ENCODE measurements at regions not wholly inside any gene's neighbourhood (a gene's known extent, or its start where the extent isn't known, plus 50 kb on each side); places are given as distances from the start of the nearest gene placed in this dataset.

GRCh38 chr3:102577082-102577789 lies 142.4 kb downstream of the ZPLD1 start:
- Mint-ChIP-seq H3K27ac (no peak overlapping the region), H3K4me1 (no peaks in the 10 kb centered on the region), H3K9me3 (no peaks in the 10 kb centered on the region), H3K27me3 (no peaks in the 10 kb centered on the region), H3K4me3 (no peak overlapping the region), H3K36me3 (no peaks in the 10 kb centered on the region)
- ATAC-seq, result no peak

GRCh38 chr3:102580760-102581159 lies 145.9 kb downstream of the ZPLD1 start:
- Mint-ChIP-seq H3K9me3 (no peaks in the 10 kb centered on the region), H3K4me1 (no peaks in the 10 kb centered on the region), H3K4me3 (no peak overlapping the region), H3K27me3 (no peaks in the 10 kb centered on the region), H3K36me3 (no peaks in the 10 kb centered on the region), H3K27ac (no peak overlapping the region)
- ATAC-seq, result no peak

GRCh38 chr3:102586485-102586884 lies 151.7 kb downstream of the ZPLD1 start:
- Mint-ChIP-seq H3K27ac (no peak overlapping the region), H3K4me1 (no peaks in the 10 kb centered on the region), H3K27me3 (peaks cover 17% of the 10 kb centered on the region), H3K36me3 (no peaks in the 10 kb centered on the region), H3K9me3 (peaks cover 4% of the 10 kb centered on the region), H3K4me3 (no peak overlapping the region)
- ATAC-seq, result no peak

GRCh38 chr3:102593812-102594602 lies 159.2 kb downstream of the ZPLD1 start:
- no peak overlapping the region for H3K4me3 Mint-ChIP-seq
- no peak overlapping the region for H3K27ac Mint-ChIP-seq
- ATAC-seq, result no peak
- no peaks in the 10 kb centered on the region for H3K27me3 Mint-ChIP-seq
- H3K4me1 Mint-ChIP-seq, result no peaks in the 10 kb centered on the region
- no peaks in the 10 kb centered on the region for H3K36me3 Mint-ChIP-seq
- H3K9me3 Mint-ChIP-seq, result peaks cover 10% of the 10 kb centered on the region

DNA sequence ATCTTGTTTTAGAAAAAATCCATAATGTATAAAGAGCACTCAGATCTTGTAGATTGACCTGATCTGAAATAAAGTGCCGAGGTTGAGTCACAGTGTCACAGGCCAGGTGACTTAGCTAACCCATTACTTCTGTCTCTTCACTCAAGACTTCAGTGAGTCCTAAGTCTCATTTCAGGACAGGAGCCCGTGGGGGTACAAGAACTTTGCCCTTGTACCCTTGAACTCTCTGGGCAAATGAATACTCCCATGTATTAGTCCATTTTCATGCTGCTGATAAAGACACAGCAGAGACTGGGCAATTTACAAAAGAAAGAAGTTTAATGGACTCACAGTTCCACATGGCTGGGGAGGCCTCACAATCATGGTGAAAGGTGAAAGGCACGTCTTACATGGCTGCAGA lies 160.2 kb downstream of the ZPLD1 start:
- peaks cover 2% of the 10 kb centered on the region for H3K27me3 Mint-ChIP-seq
- no peak for ATAC-seq
- H3K4me3 Mint-ChIP-seq, result no peak overlapping the region
- H3K27ac Mint-ChIP-seq, result no peak overlapping the region
- peaks cover 10% of the 10 kb centered on the region for H3K9me3 Mint-ChIP-seq
- no peaks in the 10 kb centered on the region for H3K36me3 Mint-ChIP-seq
- H3K4me1 Mint-ChIP-seq, result no peaks in the 10 kb centered on the region

GRCh38 chr3:102599819-102600576 lies 165.2 kb downstream of the ZPLD1 start:
- peaks cover 9% of the 10 kb centered on the region for H3K27me3 Mint-ChIP-seq
- no peaks in the 10 kb centered on the region for H3K4me1 Mint-ChIP-seq
- H3K9me3 Mint-ChIP-seq, result peaks cover 4% of the 10 kb centered on the region
- H3K27ac Mint-ChIP-seq, result no peak overlapping the region
- no peaks in the 10 kb centered on the region for H3K36me3 Mint-ChIP-seq
- ATAC-seq, result no peak
- H3K4me3 Mint-ChIP-seq, result no peak overlapping the region

DNA sequence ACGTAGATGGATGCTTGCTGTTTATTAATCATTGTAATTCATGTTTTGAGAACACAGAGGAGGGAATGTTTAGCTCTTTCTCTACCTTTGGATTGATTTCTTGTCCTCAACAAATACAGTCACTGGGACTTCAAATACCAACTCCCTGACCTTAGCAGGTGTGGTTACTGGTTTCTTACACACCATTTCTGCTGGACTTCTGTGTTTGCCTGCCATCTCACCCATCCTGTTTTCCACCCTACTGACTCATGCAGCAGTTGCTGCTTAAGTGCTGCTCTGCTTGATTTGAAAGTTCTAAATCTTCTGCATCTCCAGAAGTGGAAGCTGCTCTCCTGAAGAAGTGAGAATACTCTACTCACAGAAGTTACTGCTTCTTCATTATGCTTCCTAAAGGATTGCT lies 170.3 kb downstream of the ZPLD1 start:
- no peaks in the 10 kb centered on the region for H3K9me3 Mint-ChIP-seq
- ATAC-seq, result no peak
- H3K27me3 Mint-ChIP-seq, result peaks cover 6% of the 10 kb centered on the region
- H3K36me3 Mint-ChIP-seq, result no peaks in the 10 kb centered on the region
- H3K4me3 Mint-ChIP-seq, result no peak overlapping the region
- no peak overlapping the region for H3K27ac Mint-ChIP-seq
- H3K4me1 Mint-ChIP-seq, result no peaks in the 10 kb centered on the region

GRCh38 chr3:102608875-102609274 lies 174.1 kb downstream of the ZPLD1 start:
- Mint-ChIP-seq H3K27me3 (no peaks in the 10 kb centered on the region), H3K9me3 (peaks cover 5% of the 10 kb centered on the region), H3K4me1 (no peaks in the 10 kb centered on the region), H3K4me3 (no peak overlapping the region), H3K36me3 (no peaks in the 10 kb centered on the region), H3K27ac (no peak overlapping the region)
- no peak for ATAC-seq

- no peak for ATAC-seq
- Mint-ChIP-seq H3K36me3 (no peaks in the 10 kb centered on the region), H3K27ac (no peak overlapping the region), H3K27me3 (peaks cover 15% of the 10 kb centered on the region), H3K9me3 (peaks cover 5% of the 10 kb centered on the region), H3K4me3 (no peak overlapping the region), H3K4me1 (no peaks in the 10 kb centered on the region)
These were observed 179.3 kb downstream of the ZPLD1 start for GRCh38 chr3:102614021-102614569.

GRCh38 chr3:102614585-102614984 lies 179.8 kb downstream of the ZPLD1 start:
- peaks cover 16% of the 10 kb centered on the region for H3K27me3 Mint-ChIP-seq
- H3K4me3 Mint-ChIP-seq, result no peak overlapping the region
- peaks cover 5% of the 10 kb centered on the region for H3K9me3 Mint-ChIP-seq
- no peaks in the 10 kb centered on the region for H3K4me1 Mint-ChIP-seq
- no peak overlapping the region for H3K27ac Mint-ChIP-seq
- ATAC-seq, result no peak
- H3K36me3 Mint-ChIP-seq, result no peaks in the 10 kb centered on the region

DNA sequence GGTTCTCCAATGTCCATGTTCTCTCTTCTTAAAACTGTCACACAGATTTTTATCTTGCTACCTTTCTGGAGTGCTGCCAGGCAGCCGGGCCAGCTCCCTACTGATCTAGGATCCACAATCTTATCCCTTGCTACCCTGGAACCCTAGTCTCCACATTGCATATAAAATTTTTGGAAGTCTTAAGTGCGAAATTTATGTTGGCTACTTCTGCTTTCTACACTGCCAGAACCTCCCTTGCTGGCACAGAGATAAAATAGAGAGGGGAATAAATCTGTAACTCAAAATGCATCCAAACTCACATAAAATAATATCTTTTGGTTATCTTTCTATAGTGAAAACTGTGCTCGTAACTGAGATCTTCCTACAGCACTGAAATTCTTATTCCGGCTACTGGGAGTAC lies 182.6 kb downstream of the ZPLD1 start:
- no peak overlapping the region for H3K4me3 Mint-ChIP-seq
- H3K36me3 Mint-ChIP-seq, result no peaks in the 10 kb centered on the region
- H3K9me3 Mint-ChIP-seq, result no peaks in the 10 kb centered on the region
- H3K27ac Mint-ChIP-seq, result no peak overlapping the region
- ATAC-seq, result no peak
- no peaks in the 10 kb centered on the region for H3K4me1 Mint-ChIP-seq
- H3K27me3 Mint-ChIP-seq, result peaks cover 29% of the 10 kb centered on the region

DNA sequence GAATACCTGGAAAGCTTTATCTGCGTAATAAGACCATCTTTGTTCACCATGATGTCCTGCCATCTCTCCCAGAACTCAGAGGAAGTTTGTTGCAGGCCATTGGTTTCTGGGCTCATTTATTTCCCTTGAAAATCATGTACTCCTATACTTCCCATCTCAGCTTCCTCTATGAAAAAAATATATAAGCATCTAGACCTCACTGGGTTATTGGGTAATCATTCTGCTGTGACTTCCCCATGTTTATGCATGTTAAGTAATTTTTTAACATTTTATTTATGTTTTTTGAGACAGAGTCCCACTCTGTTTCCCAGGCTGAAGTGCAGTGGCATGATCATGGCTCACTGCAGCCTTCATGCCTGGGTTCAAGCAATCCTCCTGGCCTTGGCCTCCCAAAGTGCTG lies 184.5 kb downstream of the ZPLD1 start:
- Mint-ChIP-seq H3K27me3 (peaks cover 29% of the 10 kb centered on the region), H3K9me3 (no peaks in the 10 kb centered on the region), H3K27ac (no peak overlapping the region), H3K4me3 (no peak overlapping the region), H3K4me1 (no peaks in the 10 kb centered on the region), H3K36me3 (no peaks in the 10 kb centered on the region)
- no peak for ATAC-seq

GRCh38 chr3:102629943-102630342 lies 195.1 kb downstream of the ZPLD1 start:
- Mint-ChIP-seq H3K4me3 (no peak overlapping the region), H3K4me1 (no peaks in the 10 kb centered on the region), H3K36me3 (no peaks in the 10 kb centered on the region), H3K27ac (no peak overlapping the region), H3K27me3 (no peaks in the 10 kb centered on the region), H3K9me3 (peaks cover 5% of the 10 kb centered on the region)
- ATAC-seq, result no peak

- H3K27me3 Mint-ChIP-seq, result no peaks in the 10 kb centered on the region
These were observed 195.7 kb downstream of the ZPLD1 start for GRCh38 chr3:102630531-102630930.

DNA sequence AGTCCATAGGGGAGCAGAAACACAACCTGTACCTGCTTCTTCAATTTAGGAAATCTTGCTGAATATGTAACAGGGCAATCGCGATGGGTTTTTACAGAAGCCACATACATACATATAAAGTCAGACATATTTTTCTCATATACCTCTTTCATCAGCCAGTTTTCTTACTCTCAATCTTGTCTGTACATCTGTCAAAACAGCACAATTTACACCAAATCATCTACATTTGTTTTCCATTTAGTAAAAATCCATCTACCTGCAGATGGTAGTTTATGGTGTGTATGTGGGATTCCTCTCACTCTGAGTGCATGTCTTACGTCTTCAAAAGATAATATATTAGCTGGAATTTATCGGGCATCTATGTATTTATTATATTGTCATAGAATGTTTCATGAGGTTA lies 208.7 kb downstream of the ZPLD1 start:
- no peak overlapping the region for H3K4me3 Mint-ChIP-seq
- H3K36me3 Mint-ChIP-seq, result no peaks in the 10 kb centered on the region
- H3K27ac Mint-ChIP-seq, result no peak overlapping the region
- no peaks in the 10 kb centered on the region for H3K4me1 Mint-ChIP-seq
- no peak for ATAC-seq
- H3K9me3 Mint-ChIP-seq, result peaks cover 3% of the 10 kb centered on the region
- H3K27me3 Mint-ChIP-seq, result peaks cover 18% of the 10 kb centered on the region

More at GRCh38 chr3:102630531-102630930, 195.7 kb downstream of the ZPLD1 start:
- H3K4me3 Mint-ChIP-seq, result no peak overlapping the region
- H3K27ac Mint-ChIP-seq, result no peak overlapping the region
- H3K4me1 Mint-ChIP-seq, result no peaks in the 10 kb centered on the region
- ATAC-seq, result no peak
- no peaks in the 10 kb centered on the region for H3K36me3 Mint-ChIP-seq
- H3K9me3 Mint-ChIP-seq, result peaks cover 5% of the 10 kb centered on the region
